Heart left ventricle (tissue), 16 donors: ENCODE measurements at regions not wholly inside any gene's neighbourhood (a gene's known extent, or its start where the extent isn't known, plus 50 kb on each side); places are given as distances from the start of the nearest gene placed in this dataset.

Experiments used
- ATAC-seq, 4 donors: fragments of 200-7000 bp; cut with Tn5 transposase; one replicate each; pipeline ENCODE4 v1.9.1; 2020 to 2022; ENCODE audit warnings: moderate library complexity in 4 of 4, mild to moderate bottlenecking in 3 of 4, moderate number of reproducible peaks in 1 of 4
- DNase-seq, 5 donors: peaks; one replicate each; pipeline ENCODE4 v3.0.0-alpha.2; 2020
- H3K27ac ChIP-seq, 12 donors: fragments of 200-600 bp; sonication (generic) in 4 of 12; one replicate each; pipeline versions ENCODE4 v1.5.0 to v1.8.0; 2016 to 2022; ENCODE audit warnings: mild to moderate bottlenecking in 2 of 12
- H3K27me3 ChIP-seq, 9 donors: fragments of 200-600 bp; sonication (generic) in 2 of 9; one replicate each; pipeline versions ENCODE4 v1.5.1 to v1.8.0; 2016 to 2022; ENCODE audit warnings: mild to moderate bottlenecking in 3 of 9
- H3K36me3 ChIP-seq, 9 donors: fragments of 200-600 bp; sonication (generic) in 2 of 9; one replicate each; pipeline versions ENCODE4 v1.5.0 to v1.8.0; 2018 to 2022; ENCODE audit warnings: mild to moderate bottlenecking in 2 of 9
- H3K4me1 ChIP-seq, 12 donors: fragments of 200-600 bp; sonication (generic) in 4 of 12; one replicate each; pipeline versions ENCODE4 v1.5.0 to v1.8.0; 2016 to 2022; ENCODE audit warnings: mild to moderate bottlenecking in 3 of 12
- H3K4me3 ChIP-seq, 12 donors: fragments of 200-600 bp; sonication (generic) in 4 of 12; one replicate each; pipeline versions ENCODE4 v1.5.0 to v1.8.0; 2017 to 2022; ENCODE audit warnings: mild to moderate bottlenecking in 9 of 12, moderate library complexity in 4 of 12
- H3K9me3 ChIP-seq, 12 donors: fragments of 200-600 bp; sonication (generic) in 4 of 12; one replicate each; pipeline versions ENCODE4 v1.5.0 to v1.8.0; 2016 to 2022; ENCODE audit warnings: mild to moderate bottlenecking in 1 of 12
- POLR2A ChIP-seq, 2 donors: fragments of 450-650 bp; IDR thresholded peaks; one replicate each; pipeline ENCODE4 v1.6.1; 2017; ENCODE audit warnings: antibody characterized with exemption in 2 of 2, mild to moderate bottlenecking in 2 of 2, moderate library complexity in 2 of 2
- whole genome bisulfite sequencing, 4 donors: extraction: QIAGEN DNeasy Blood & Tissue Kit in 2 of 4; methylation state at CpG; one replicate each; pipeline versions ENCODE4 v1.1.5 to v1.1.7; 2013 to 2018; 5-methylcytosine and 5-hydroxymethylcytosine counted together
- intact Hi-C, 10 donors: fragments of 100-400 bp; cut with DNase I; formaldehyde crosslinking; loops; one replicate each; pipeline versions ENCODE4 v1.11.1 to v1.14.2; 2022
- TF ChIP-seq, protein P1 (sequence below), 12 donors: fragments of 200-600 bp; sonication (generic) in 4 of 12; IDR thresholded peaks; one replicate each; pipeline versions ENCODE4 v1.5.0 to v1.8.0; 2018 to 2022; ENCODE audit warnings: antibody characterized with exemption in 12 of 12, mild to moderate bottlenecking in 5 of 12
- donor health status: ischemic (EF 13 %, LVEDD 7.1; RV severe dilation, severe dysfunction).
- donor health status: healthy with polysubstance abuse.
- donor health status: DM: no; HTN: yes; CAD: no.
- donor health status: DM: no; HTN: no; CAD: no.
- donor health status: ischemic (EF 25% LVEDD 6.9; RV normal size, moderate dysfunction).
- donor health status: ischemic (EF 25% LVEDD 5.7; RV mildly dilated, moderate dysfunction).
- donor health status: healthy.
- donor health status: DM: yes; HTN: yes; CAD: no.
- donor health status: ischemic (EF 35%, LVEDD 5.7; RV mildly dilated, moderate dysfunction).
- donor health status: nonischemic (EF 11% LVEDD 7.7; RV severe dilation, severe dysfunction).
- donor health status: DM: yes; HTN: yes; CAD: no.
- donor health status: PGD.
- donor health status: ischemic (EF 29% LVEDD 5.4; RV normal size, mild dysfunction).
- donor health status: nonischemic (EF 23%, LVEDD 6.1; RV moderate dilation, normal function).

DNA sequence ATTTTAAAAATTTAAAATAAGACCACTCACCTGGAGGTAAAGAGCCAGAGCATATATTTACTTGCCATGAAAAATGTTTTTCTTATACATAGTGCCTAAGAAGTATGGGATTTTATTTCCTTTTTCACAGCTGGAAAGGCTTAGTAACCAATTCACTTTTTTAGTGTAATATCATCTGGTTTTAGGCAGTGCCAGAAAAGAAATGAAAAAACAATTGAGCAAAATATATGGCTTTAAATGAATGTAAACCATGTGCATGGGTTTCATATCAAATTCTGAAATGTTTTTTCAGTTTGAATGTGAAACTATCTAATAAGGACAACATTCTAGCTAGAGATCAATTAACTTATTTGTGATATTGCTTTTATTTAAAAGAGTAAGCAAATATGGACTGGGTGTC lies 672.4 kb upstream of the ADAMTS5 start:
- no peak overlapping the region for H3K4me3 ChIP-seq
- H3K4me1 ChIP-seq, result no peaks in the 10 kb centered on the region
- ATAC-seq (no peak), DNase-seq (no peak)
- H3K36me3 ChIP-seq, result no peaks in the 10 kb centered on the region
- intact Hi-C loops, result no loop called here
- no peaks in the 10 kb centered on the region for H3K9me3 ChIP-seq
- H3K27me3 ChIP-seq, result no peaks in the 10 kb centered on the region
- no peak overlapping the region for H3K27ac ChIP-seq
- TF ChIP-seq POLR2A (IDR thresholded peaks at IDR 0.05), result no peak
- TF ChIP-seq, protein P1, sequence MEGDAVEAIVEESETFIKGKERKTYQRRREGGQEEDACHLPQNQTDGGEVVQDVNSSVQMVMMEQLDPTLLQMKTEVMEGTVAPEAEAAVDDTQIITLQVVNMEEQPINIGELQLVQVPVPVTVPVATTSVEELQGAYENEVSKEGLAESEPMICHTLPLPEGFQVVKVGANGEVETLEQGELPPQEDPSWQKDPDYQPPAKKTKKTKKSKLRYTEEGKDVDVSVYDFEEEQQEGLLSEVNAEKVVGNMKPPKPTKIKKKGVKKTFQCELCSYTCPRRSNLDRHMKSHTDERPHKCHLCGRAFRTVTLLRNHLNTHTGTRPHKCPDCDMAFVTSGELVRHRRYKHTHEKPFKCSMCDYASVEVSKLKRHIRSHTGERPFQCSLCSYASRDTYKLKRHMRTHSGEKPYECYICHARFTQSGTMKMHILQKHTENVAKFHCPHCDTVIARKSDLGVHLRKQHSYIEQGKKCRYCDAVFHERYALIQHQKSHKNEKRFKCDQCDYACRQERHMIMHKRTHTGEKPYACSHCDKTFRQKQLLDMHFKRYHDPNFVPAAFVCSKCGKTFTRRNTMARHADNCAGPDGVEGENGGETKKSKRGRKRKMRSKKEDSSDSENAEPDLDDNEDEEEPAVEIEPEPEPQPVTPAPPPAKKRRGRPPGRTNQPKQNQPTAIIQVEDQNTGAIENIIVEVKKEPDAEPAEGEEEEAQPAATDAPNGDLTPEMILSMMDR (IDR thresholded peaks at IDR 0.05), result no peak

DNA sequence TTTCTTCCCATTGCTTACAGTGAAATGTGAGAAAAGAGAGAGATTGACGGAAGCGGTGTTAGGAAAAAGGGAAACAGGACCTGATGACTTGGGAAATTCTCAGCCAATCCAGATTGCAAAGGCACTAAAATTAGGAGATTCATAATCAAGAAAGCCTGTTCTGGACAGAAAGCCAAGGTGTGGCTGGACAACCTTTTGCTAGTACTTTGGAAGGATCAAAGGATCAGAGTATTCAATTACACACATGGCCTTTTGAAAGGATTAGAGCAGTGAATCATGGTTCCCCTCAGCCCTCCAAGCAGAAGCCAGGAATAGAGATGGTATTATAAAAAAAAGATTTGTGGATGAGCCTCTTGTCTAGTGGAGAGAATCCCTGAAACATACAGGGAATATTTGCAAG lies 669.8 kb upstream of the ADAMTS5 start:
- Histone ChIP-seq H3K4me1 (no peaks in the 10 kb centered on the region), H3K36me3 (no peaks in the 10 kb centered on the region), H3K4me3 (no peak overlapping the region), H3K9me3 (no peaks in the 10 kb centered on the region), H3K27me3 (no peaks in the 10 kb centered on the region), H3K27ac (no peak overlapping the region)
- ATAC-seq, result no peak
- no peak for DNase-seq
- TF ChIP-seq, protein P1 (IDR thresholded peaks at IDR 0.05), result no peak
- no peak for TF ChIP-seq POLR2A (IDR thresholded peaks at IDR 0.05)
- WGBS, 4 donors, result 41 to 47% (median 44%) methylated on average over 2 of the region's 2 CpGs
- intact Hi-C loops, result no loop called here

DNA sequence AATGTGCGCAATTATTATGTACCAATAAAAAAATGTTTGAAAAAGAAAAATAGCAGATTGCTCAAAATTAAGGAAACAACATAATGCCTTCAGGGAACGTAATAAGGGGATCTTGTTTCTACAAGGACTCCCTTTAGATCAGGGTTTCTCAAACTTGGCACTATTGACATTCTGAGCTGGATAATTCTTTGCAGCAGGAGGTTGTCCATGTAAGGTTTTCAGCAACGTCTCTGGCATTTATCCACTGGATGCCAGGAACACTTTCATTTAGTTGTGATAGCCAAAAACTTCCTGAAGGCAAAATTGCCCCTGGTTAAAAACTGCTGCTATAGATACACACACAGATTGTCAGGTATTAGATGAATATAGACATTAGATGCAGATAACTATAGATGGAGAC lies 666.7 kb upstream of the ADAMTS5 start:
- ATAC-seq, result no peak
- no peaks in the 10 kb centered on the region for H3K36me3 ChIP-seq
- no peak overlapping the region for H3K4me3 ChIP-seq
- no peaks in the 10 kb centered on the region for H3K9me3 ChIP-seq
- DNase-seq, result no peak
- 61 to 62% (median 61%) methylated on average over 3 of the region's 3 CpGs for WGBS, 4 donors
- intact Hi-C loops, result no loop called here
- no peak overlapping the region for H3K27ac ChIP-seq
- H3K27me3 ChIP-seq, result no peaks in the 10 kb centered on the region
- TF ChIP-seq POLR2A (IDR thresholded peaks at IDR 0.05), result no peak
- TF ChIP-seq, protein P1 (IDR thresholded peaks at IDR 0.05), result no peak
- no peaks in the 10 kb centered on the region for H3K4me1 ChIP-seq

DNA sequence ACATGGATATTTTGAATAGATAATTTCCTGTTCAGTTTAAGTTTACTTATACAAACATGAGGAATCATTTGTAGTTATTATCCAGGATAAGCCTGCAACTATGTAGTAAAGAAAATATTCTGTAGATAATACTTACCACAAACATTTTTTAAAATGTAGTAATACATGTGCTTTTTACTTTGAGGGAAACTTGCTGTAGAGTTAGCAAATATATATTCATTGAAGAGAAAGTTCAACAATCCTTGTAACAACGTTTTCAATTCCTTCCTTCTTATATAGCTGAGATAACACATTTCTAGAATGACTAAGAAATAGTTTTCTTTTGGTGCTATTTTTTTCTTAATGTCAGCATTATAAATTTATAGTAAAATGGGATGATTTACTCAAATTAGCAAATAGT lies 664.6 kb upstream of the ADAMTS5 start:
- 40 to 42% (median 41%) methylated on average over 1 of the region's 1 CpG for WGBS, 4 donors
- no peak for TF ChIP-seq POLR2A (IDR thresholded peaks at IDR 0.05)
- TF ChIP-seq, protein P1 (IDR thresholded peaks at IDR 0.05), result no peak
- Histone ChIP-seq H3K9me3 (no peaks in the 10 kb centered on the region), H3K27ac (no peak overlapping the region), H3K36me3 (no peaks in the 10 kb centered on the region), H3K27me3 (no peaks in the 10 kb centered on the region), H3K4me3 (no peak overlapping the region), H3K4me1 (no peaks in the 10 kb centered on the region)
- intact Hi-C loops, result no loop called here
- no peak for ATAC-seq
- no peak for DNase-seq
